SK-N-SH (cell line): ENCODE measurements at regions not wholly inside any gene's neighbourhood (a gene's known extent, or its start where the extent isn't known, plus 50 kb on each side); places are given as distances from the start of the nearest gene placed in this dataset.

Experiments used
- CTCF ChIA-PET: fragments of 300-600, 350-600 bp; formaldehyde crosslinking; extraction: SDS; loops from one replicate; lab custom pipeline; 2021; lab: Yijun Ruan, JAX
- POLR2A ChIA-PET: fragments of 350-600 bp; sonication (Branson Sonifier 250); formaldehyde crosslinking; extraction: SDS; loops from one replicate; lab custom pipeline; 2020; ENCODE audit warnings: antibody characterized with exemption, inconsistent platforms; lab: Yijun Ruan, JAX
- DNase-seq: peaks from one replicate; pipeline ENCODE4 v3.0.0; 2012
- H2AFZ ChIP-seq: fragments of 200-600 bp; sonication (generic); 2 replicates; pipeline ENCODE4 v1.8.1; 2016; ENCODE audit warnings: antibody characterized with exemption, mild to moderate bottlenecking, low read depth
- H3F3A ChIP-seq: fragments of 200-600 bp; sonication (generic); replicated peaks from 2 replicates; pipeline ENCODE3; 2016; ENCODE audit warnings: antibody characterized with exemption, mild to moderate bottlenecking; ENCODE audit not compliant: insufficient read depth
- H3K27ac ChIP-seq, 2 experiments: fragments of 200-500 bp in 1 of 2; fragments of 200-600 bp in 1 of 2; sonication (Bioruptor generic) in 1 of 2; sonication (generic), shearing (Covaris generic) in 1 of 2; 2 replicates each; pipeline versions ENCODE4 v1.5.1 to v1.6.1; 2014 to 2016; ENCODE audit warnings: low read depth in 2 of 2, inconsistent platforms in 1 of 2, low read length in 1 of 2, mild to moderate bottlenecking in 1 of 2, mixed read lengths in 1 of 2
- H3K27me3 ChIP-seq: fragments of 200-600 bp; sonication (generic), shearing (Covaris generic); 2 replicates; pipeline ENCODE4 v1.6.1; 2016; ENCODE audit warnings: mixed run types; ENCODE audit not compliant: insufficient read depth
- H3K36me3 ChIP-seq, 2 experiments: fragments of 200-500 bp in 1 of 2; fragments of 200-600 bp in 1 of 2; sonication (Bioruptor generic) in 1 of 2; sonication (generic) in 1 of 2; replicated peaks in 1 of 2; 2 replicates each; pipeline versions ENCODE3 to v1.5.1; 2014 to 2016; ENCODE audit warnings: low read length in 1 of 2, mild to moderate bottlenecking in 1 of 2; ENCODE audit not compliant: insufficient read depth in 2 of 2, control insufficient read depth in 1 of 2
- H3K4me1 ChIP-seq, 2 experiments: fragments of 200-500 bp in 1 of 2; fragments of 200-600 bp in 1 of 2; sonication (Bioruptor generic) in 1 of 2; sonication (generic), shearing (Covaris generic) in 1 of 2; 2 replicates each; pipeline versions ENCODE4 v1.5.1 to v1.6.1; 2014 to 2016; ENCODE audit warnings: low read depth in 1 of 2, low read length in 1 of 2, mixed run types in 1 of 2; ENCODE audit not compliant: insufficient read depth in 2 of 2, control insufficient read depth in 1 of 2
- H3K4me2 ChIP-seq: fragments of 200-600 bp; sonication (generic), shearing (Covaris generic); 2 replicates; pipeline ENCODE4 v1.6.1; 2017; ENCODE audit warnings: mixed run types
- H3K4me3 ChIP-seq, 2 experiments: fragments of 200-500 bp in 1 of 2; fragments of 200-600 bp in 1 of 2; sonication (Bioruptor generic) in 1 of 2; sonication (generic), shearing (Covaris generic) in 1 of 2; 2 replicates each; pipeline versions ENCODE4 v1.5.1 to v1.8.1; 2014 to 2016; ENCODE audit warnings: low read depth in 2 of 2, inconsistent platforms in 1 of 2, low read length in 1 of 2, mild to moderate bottlenecking in 1 of 2, mixed read lengths in 1 of 2, moderate library complexity in 1 of 2
- H3K79me2 ChIP-seq: fragments of 200-600 bp; sonication (generic); 2 replicates; pipeline ENCODE4 v1.8.1; 2017; ENCODE audit warnings: mild to moderate bottlenecking; ENCODE audit not compliant: insufficient read depth
- H3K9ac ChIP-seq: fragments of 200-600 bp; sonication (generic); 2 replicates; pipeline ENCODE4 v1.6.1; 2017; ENCODE audit warnings: mixed run types
- H3K9me2 ChIP-seq: fragments of 200-600 bp; sonication (generic); 2 replicates; pipeline ENCODE4 v1.6.1; 2017; ENCODE audit warnings: mixed run types
- H3K9me3 ChIP-seq: fragments of 200-600 bp; sonication (generic); 2 replicates; pipeline ENCODE4 v1.6.1; 2017; ENCODE audit warnings: mixed run types, mild to moderate bottlenecking, moderate library complexity
- H4K20me1 ChIP-seq: fragments of 200-600 bp; sonication (generic); 2 replicates; pipeline ENCODE4 v1.6.1; 2017; ENCODE audit warnings: mild to moderate bottlenecking, mixed run types; ENCODE audit not compliant: insufficient read depth
- EP300 ChIP-seq, 2 experiments: IDR thresholded peaks; 2 replicates each; pipeline versions ENCODE4 v1.4.0 to v1.6.1; 2012; ENCODE audit warnings: borderline replicate concordance in 1 of 2, low read depth in 1 of 2, low read length in 1 of 2
- FOSL2 ChIP-seq: IDR thresholded peaks from 2 replicates; pipeline ENCODE4 v1.4.0; 2012; ENCODE audit warnings: low read depth, mild to moderate bottlenecking, moderate library complexity, borderline replicate concordance
- GABPA ChIP-seq: IDR thresholded peaks from 2 replicates; pipeline ENCODE4 v1.4.0; 2012; ENCODE audit warnings: low read depth, mild to moderate bottlenecking
- GATA2 ChIP-seq: sonication (generic); formaldehyde crosslinking; IDR thresholded peaks from 2 replicates; pipeline ENCODE4 v1.5.0; 2020; ENCODE audit warnings: mild to moderate bottlenecking, missing genetic modification reagents
- NRF1 ChIP-seq: IDR thresholded peaks from 2 replicates; pipeline ENCODE4 v1.6.1; 2012; ENCODE audit warnings: low read depth, mild to moderate bottlenecking, low read length
- TEAD4 ChIP-seq: IDR thresholded peaks from 2 replicates; pipeline ENCODE4 v1.4.0; 2012; ENCODE audit warnings: mild to moderate bottlenecking, borderline replicate concordance; ENCODE audit not compliant: insufficient read depth
- USF2 ChIP-seq: fragments of 150-350 bp; IDR thresholded peaks from 2 replicates; pipeline ENCODE4 v1.6.1; 2017; ENCODE audit warnings: antibody characterized with exemption, low read length, low read depth, borderline replicate concordance
- YY1 ChIP-seq: IDR thresholded peaks from 2 replicates; pipeline ENCODE4 v1.4.0; 2012; ENCODE audit warnings: low read depth, mild to moderate bottlenecking
- ZBTB33 ChIP-seq: IDR thresholded peaks from 2 replicates; pipeline ENCODE4 v1.4.0; 2012; ENCODE audit warnings: low read depth, borderline replicate concordance
- WGBS: methylation state at CpG from one replicate; pipeline ENCODE4 v1.1.6; 2017; ENCODE audit warnings: low lambda C conversion rate; 5-methylcytosine and 5-hydroxymethylcytosine counted together

GRCh38 chr13:83204886-83205285 lies 677.4 kb downstream of the SLITRK1 start:
- Histone ChIP-seq H3K9me3 (peaks cover 4% of the 10 kb centered on the region; the same call in 1 of the 2 replicates), H3K4me2 (no peak overlapping the region), H3K9me2 (no peaks in the 10 kb centered on the region), H2AFZ (no peak overlapping the region), H3K27me3 (no peaks in the 10 kb centered on the region), H3K9ac (no peak overlapping the region), H3K36me3 (no peaks in the 10 kb centered on the region), H3K4me1 (no peaks in the 10 kb centered on the region), H3K4me3 (no peak overlapping the region), H4K20me1 (no peaks in the 10 kb centered on the region), H3F3A (no peaks in the 10 kb centered on the region), H3K27ac (no peak overlapping the region), H3K79me2 (no peaks in the 10 kb centered on the region)
- DNase-seq = no peak
- WGBS = 22% methylated on average over 3 of the region's 3 CpGs
- TF ChIP-seq ZBTB33 (no peak), USF2 (no peak)
- ChIA-PET POLR2A (no interaction called here), CTCF (no interaction called here)

GRCh38 chr13:83201506-83201905 lies 680.8 kb downstream of the SLITRK1 start:
- no peak for DNase-seq
- ChIA-PET CTCF (interaction anchor here (0.6 kb wide), 1 partner anchor 32 kb away, joined by 3 read pairs; no protein-coding TSS in a partner anchor), POLR2A (no interaction called here)
- no peak overlapping the region for H3K27ac ChIP-seq
- no peak overlapping the region for H3K9ac ChIP-seq
- H3K27me3 ChIP-seq = no peaks in the 10 kb centered on the region
- TF ChIP-seq YY1 (no peak), EP300 (IDR thresholded peaks at IDR 0.05; ENCODE audit: borderline replicate concordance in 1 of 2, low read depth in 1 of 2, low read length in 1 of 2) (no peak), GATA2 (CRISPR knock-in tag) (no peak), TEAD4 (no peak), ZBTB33 (no peak), NRF1 (no peak), FOSL2 (no peak), GABPA (no peak)
- no peaks in the 10 kb centered on the region for H3F3A ChIP-seq
- no peaks in the 10 kb centered on the region for H3K9me3 ChIP-seq
- 15% methylated on average over 3 of the region's 3 CpGs for WGBS
- H3K4me3 ChIP-seq = no peak overlapping the region
- no peak overlapping the region for H2AFZ ChIP-seq
- H3K79me2 ChIP-seq = no peaks in the 10 kb centered on the region
- no peaks in the 10 kb centered on the region for H3K4me1 ChIP-seq
- no peaks in the 10 kb centered on the region for H3K36me3 ChIP-seq
- H3K4me2 ChIP-seq = no peak overlapping the region
- no peaks in the 10 kb centered on the region for H4K20me1 ChIP-seq
- H3K9me2 ChIP-seq = no peaks in the 10 kb centered on the region
